Stimulated activated CD4-positive, alpha-beta T cell treated with anti-CD3 and anti-CD28 coated beads, Interleukin-15, amount 100 ng/mL, for 48 hours (primary cell): ENCODE measurements at regions not wholly inside any gene's neighbourhood (a gene's known extent, or its start where the extent isn't known, plus 50 kb on each side); places are given as distances from the start of the nearest gene placed in this dataset.
"Not testable (repeated sequence)": the region's sequence is repeated elsewhere in the genome, so short reads cannot be mapped to it uniquely, and the experiment has no call there.

Experiments used
- DNase-seq, 2 donors: peaks; one replicate each; pipeline ENCODE4 v3.0.0-alpha.2; 2020; ENCODE audit warnings: low read depth in 2 of 2

- no peak for DNase-seq
Observed at GRCh38 chr19:28632371-28633080, 580.4 kb downstream of the UQCRFS1 start.

GRCh38 chr19:28631961-28632360 lies 581.0 kb downstream of the UQCRFS1 start:
- DNase-seq = no peak

GRCh38 chr19:28627669-28628068 lies 585.3 kb downstream of the UQCRFS1 start:
- DNase-seq = no peak

GRCh38 chr19:28626407-28626806 lies 586.5 kb downstream of the UQCRFS1 start:
- not testable (repeated sequence) for DNase-seq

GRCh38 chr19:28619816-28620429 lies 593.0 kb downstream of the UQCRFS1 start:
- no peak for DNase-seq

- DNase-seq = no peak
Observed at GRCh38 chr19:28618504-28618903, 594.4 kb downstream of the UQCRFS1 start.

- DNase-seq = no peak
Observed at GRCh38 chr19:28615966-28616365, 597.0 kb downstream of the UQCRFS1 start.

- no peak for DNase-seq
Observed at GRCh38 chr19:28615546-28615916, 597.4 kb downstream of the UQCRFS1 start.

- DNase-seq = no peak
Observed at GRCh38 chr19:28614634-28615545, 598.1 kb downstream of the UQCRFS1 start.

GRCh38 chr19:28612275-28612769 lies 600.6 kb downstream of the UQCRFS1 start:
- no peak for DNase-seq

- DNase-seq = not testable (repeated sequence)
Observed at GRCh38 chr19:28611227-28611914, 601.6 kb downstream of the UQCRFS1 start.

GRCh38 chr19:28610731-28611130 lies 602.2 kb downstream of the UQCRFS1 start:
- DNase-seq = no peak

GRCh38 chr19:28609944-28610343 lies 603.0 kb downstream of the UQCRFS1 start:
- no peak for DNase-seq

GRCh38 chr19:28609091-28609755 lies 603.7 kb downstream of the UQCRFS1 start:
- no peak for DNase-seq

GRCh38 chr19:28608292-28608691 lies 604.7 kb downstream of the UQCRFS1 start:
- DNase-seq = no peak

GRCh38 chr19:28607066-28607583 lies 605.8 kb downstream of the UQCRFS1 start:
- DNase-seq = no peak

- DNase-seq = no peak
Observed at GRCh38 chr19:28606269-28607032, 606.5 kb downstream of the UQCRFS1 start.

- DNase-seq = no peak
Observed at GRCh38 chr19:28605501-28606268, 607.3 kb downstream of the UQCRFS1 start.

- DNase-seq = no peak
Observed at GRCh38 chr19:28603453-28603852, 609.5 kb downstream of the UQCRFS1 start.
